ENCODE measurements at regions not wholly inside any gene's neighbourhood (a gene's known extent, or its start where the extent isn't known, plus 50 kb on each side); places are given as distances from the start of the nearest gene placed in this dataset.

- H3K4me3 ChIP-seq (replicated peaks in 1 of 3; ENCODE audit: insufficient read depth in 1 of 3, low read depth in 2 of 3, low read length in 3 of 3): no peak overlapping the region
- FAIRE-seq: peak; percentile 66
- TF ChIP-seq ZNF652 (CRISPR knock-in tag; IDR thresholded peaks at IDR 0.05; ENCODE audit: borderline replicate concordance, low read depth): peak; percentile 78
- no peak for TF ChIP-seq CREBL2 (CRISPR knock-in tag; IDR thresholded peaks at IDR 0.05; ENCODE audit: borderline replicate concordance)
- no peak for TF ChIP-seq ZNF572 (CRISPR knock-in tag; IDR thresholded peaks at IDR 0.05)
- no peak for TF ChIP-seq CREB1 (IDR thresholded peaks at IDR 0.05)
- TF ChIP-seq CREB1 (CRISPR knock-in tag; IDR thresholded peaks at IDR 0.05): peak; percentile 38; the same call in 1 of the 2 replicates
- TF ChIP-seq ZNF713 (CRISPR knock-in tag; IDR thresholded peaks at IDR 0.05): no peak
- TF ChIP-seq FOXM1 (CRISPR knock-in tag; IDR thresholded peaks at IDR 0.05): no peak
- peak; percentile 23; the same call in 1 of the 2 replicates for TF ChIP-seq ZNF503 (CRISPR knock-in tag; IDR thresholded peaks at IDR 0.05)
- peak; percentile 67; the same call in 1 of the 2 replicates for TF ChIP-seq FOSL1 (CRISPR knock-in tag; IDR thresholded peaks at IDR 0.05; ENCODE audit: borderline replicate concordance)
- peak; percentile 22; the same call in 1 of the 2 replicates for TF ChIP-seq ZNF644 (CRISPR knock-in tag; IDR thresholded peaks at IDR 0.05; ENCODE audit: low read depth)
- TF ChIP-seq ZFP90 (CRISPR knock-in tag; IDR thresholded peaks at IDR 0.05; ENCODE audit: borderline replicate concordance): 0 out of 2 replicates have a peak, but pooled peaks have one; percentile 17
- peak; percentile 51; the same call in 1 of the 2 replicates for TF ChIP-seq FOXK1 (CRISPR knock-in tag; IDR thresholded peaks at IDR 0.05; ENCODE audit: borderline replicate concordance, low read depth)
- TF ChIP-seq FOXP1 (IDR thresholded peaks at IDR 0.05): no peak
- peak; percentile 65 for TF ChIP-seq FOXP1 (CRISPR knock-in tag; IDR thresholded peaks at IDR 0.05)
- peak; percentile 23; the same call in 1 of the 2 replicates for TF ChIP-seq FOXJ3 (CRISPR knock-in tag; IDR thresholded peaks at IDR 0.05; ENCODE audit: borderline replicate concordance)
- no peak for TF ChIP-seq NFE2L2 (IDR thresholded peaks at IDR 0.05; ENCODE audit: low read length)
- TF ChIP-seq, protein P1, sequence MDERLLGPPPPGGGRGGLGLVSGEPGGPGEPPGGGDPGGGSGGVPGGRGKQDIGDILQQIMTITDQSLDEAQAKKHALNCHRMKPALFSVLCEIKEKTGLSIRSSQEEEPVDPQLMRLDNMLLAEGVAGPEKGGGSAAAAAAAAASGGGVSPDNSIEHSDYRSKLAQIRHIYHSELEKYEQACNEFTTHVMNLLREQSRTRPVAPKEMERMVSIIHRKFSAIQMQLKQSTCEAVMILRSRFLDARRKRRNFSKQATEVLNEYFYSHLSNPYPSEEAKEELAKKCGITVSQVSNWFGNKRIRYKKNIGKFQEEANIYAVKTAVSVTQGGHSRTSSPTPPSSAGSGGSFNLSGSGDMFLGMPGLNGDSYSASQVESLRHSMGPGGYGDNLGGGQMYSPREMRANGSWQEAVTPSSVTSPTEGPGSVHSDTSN (CRISPR knock-in tag; IDR thresholded peaks at IDR 0.05): no peak
- TF ChIP-seq, protein P2, sequence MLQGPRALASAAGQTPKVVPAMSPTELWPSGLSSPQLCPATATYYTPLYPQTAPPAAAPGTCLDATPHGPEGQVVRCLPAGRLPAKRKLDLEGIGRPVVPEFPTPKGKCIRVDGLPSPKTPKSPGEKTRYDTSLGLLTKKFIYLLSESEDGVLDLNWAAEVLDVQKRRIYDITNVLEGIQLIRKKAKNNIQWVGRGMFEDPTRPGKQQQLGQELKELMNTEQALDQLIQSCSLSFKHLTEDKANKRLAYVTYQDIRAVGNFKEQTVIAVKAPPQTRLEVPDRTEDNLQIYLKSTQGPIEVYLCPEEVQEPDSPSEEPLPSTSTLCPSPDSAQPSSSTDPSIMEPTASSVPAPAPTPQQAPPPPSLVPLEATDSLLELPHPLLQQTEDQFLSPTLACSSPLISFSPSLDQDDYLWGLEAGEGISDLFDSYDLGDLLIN (CRISPR knock-in tag; IDR thresholded peaks at IDR 0.05; ENCODE audit: borderline replicate concordance): no peak
- TF ChIP-seq PHF21A (CRISPR knock-in tag; IDR thresholded peaks at IDR 0.05): peak; percentile 68; the same call in 1 of the 2 replicates
- TF ChIP-seq ZNF331 (CRISPR knock-in tag; IDR thresholded peaks at IDR 0.05): peak; percentile 33; the same call in 1 of the 2 replicates
- TF ChIP-seq SOX13 (IDR thresholded peaks at IDR 0.05): no peak
- peak in 1 of 2 experiments; percentile 70; a peak in 2 of 4 replicates for TF ChIP-seq SOX13 (CRISPR knock-in tag; conservative IDR thresholded peaks at IDR 0.05 in 1 of 2, IDR thresholded peaks at IDR 0.05 in 1 of 2)
- TF ChIP-seq HMG20B (CRISPR knock-in tag; conservative IDR thresholded peaks at IDR 0.05): 0 out of 2 replicates have a peak, but pooled peaks have one; percentile 13
These were observed 52.3 kb upstream of the SLC35B4 start for GRCh38 chr7:134368851-134369544.

More at GRCh38 chr7:134368851-134369544, 52.3 kb upstream of the SLC35B4 start:
- Histone ChIP-seq H3K79me2 (ENCODE audit: insufficient read depth, low read length) (no peaks in the 10 kb centered on the region), H3K4me1 (ENCODE audit: insufficient read depth, low read length) (peaks cover 65% of the 10 kb centered on the region), H3K4me2 (ENCODE audit: low read depth, low read length) (peak overlapping the region; percentile 52), H3K9ac (ENCODE audit: insufficient read depth, low read depth, low read length) (no peak overlapping the region), H4K20me1 (ENCODE audit: insufficient read depth, low read length) (no peaks in the 10 kb centered on the region), H3K27me3 (ENCODE audit: control insufficient read depth in 1 of 2, insufficient read depth in 2 of 2, low read length in 2 of 2) (no peaks in the 10 kb centered on the region; a peak in 1 of 5 replicates), H3K9me3 (ENCODE audit: low read length) (no peaks in the 10 kb centered on the region), H3K27ac (ENCODE audit: extremely low read length, insufficient read depth, low read length) (peak overlapping the region; percentile 41), H3K36me3 (replicated peaks in 1 of 2; ENCODE audit: control insufficient read depth in 1 of 2, insufficient read depth in 2 of 2, low read length in 2 of 2) (no peaks in the 10 kb centered on the region), H2AFZ (ENCODE audit: low read length) (no peak overlapping the region)
- in situ Hi-C loops (cut with HindIII; ENCODE audit: extremely low pct_ligation_motif_present, low pct_unique_long_range_greater_than_20kb): no loop called here
- ChIA-PET CTCF (ENCODE audit: low intra/inter-chr PET ratio, low total read pairs) (no interaction called here), POLR2A (interaction anchor here (1.0 kb wide), 1 partner anchor 53 kb away, joined by 3 read pairs; no protein-coding TSS in a partner anchor)
- intact Hi-C loops (cut with micrococcal nuclease; ENCODE audit: unreplicated experiment): loop anchor here (2.0 to 5.0 kb wide), 2 partner anchors 52 to 53 kb away; partner anchors contain the start of gene SLC35B4
- no TSS peak for BruUV-seq (replicated peaks)
- 0% methylated on average over 2 of the region's 2 CpGs for WGBS (ENCODE audit: low lambda C conversion rate)
- DNase-seq (ENCODE audit: low spot score): peak; percentile 87
- ATAC-seq: peak; percentile 80
